Lower leg skin (tissue), 3 donors: ENCODE measurements at regions not wholly inside any gene's neighbourhood (a gene's known extent, or its start where the extent isn't known, plus 50 kb on each side); places are given as distances from the start of the nearest gene placed in this dataset.

Experiments used
- POLR2A ChIP-seq, 2 donors: fragments of 450-650 bp; IDR thresholded peaks; one replicate each; pipeline ENCODE4 v1.6.1; 2016 to 2017; ENCODE audit warnings: antibody characterized with exemption in 2 of 2, mild to moderate bottlenecking in 1 of 2, moderate library complexity in 1 of 2
- TF ChIP-seq, protein P1 (sequence below), 3 donors: fragments of 450-650 bp; IDR thresholded peaks; one replicate each; pipeline ENCODE4 v1.5.1; 2016; ENCODE audit warnings: antibody characterized with exemption in 3 of 3, mild to moderate bottlenecking in 3 of 3, moderate library complexity in 2 of 3

DNA sequence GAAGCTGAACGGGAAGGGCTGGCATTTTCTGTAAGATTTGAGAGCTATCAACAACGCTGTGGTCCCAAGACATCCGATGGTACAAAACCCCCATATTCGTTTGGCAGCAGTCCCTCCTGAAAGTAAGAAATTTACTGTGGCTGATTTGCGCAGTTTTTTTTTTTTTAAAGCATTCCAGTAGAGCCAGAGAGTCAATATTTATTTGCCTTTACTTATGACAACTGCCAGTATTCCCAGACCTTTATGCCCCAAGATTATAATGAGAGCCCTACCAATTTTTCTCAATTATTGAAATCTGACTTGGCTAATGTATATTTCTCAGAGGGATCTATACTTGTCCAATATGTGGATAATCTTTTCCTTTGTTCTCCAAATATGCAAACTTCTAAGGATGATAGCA, 157.5 kb upstream of the SPIN4 start:
- TF ChIP-seq, protein P1, sequence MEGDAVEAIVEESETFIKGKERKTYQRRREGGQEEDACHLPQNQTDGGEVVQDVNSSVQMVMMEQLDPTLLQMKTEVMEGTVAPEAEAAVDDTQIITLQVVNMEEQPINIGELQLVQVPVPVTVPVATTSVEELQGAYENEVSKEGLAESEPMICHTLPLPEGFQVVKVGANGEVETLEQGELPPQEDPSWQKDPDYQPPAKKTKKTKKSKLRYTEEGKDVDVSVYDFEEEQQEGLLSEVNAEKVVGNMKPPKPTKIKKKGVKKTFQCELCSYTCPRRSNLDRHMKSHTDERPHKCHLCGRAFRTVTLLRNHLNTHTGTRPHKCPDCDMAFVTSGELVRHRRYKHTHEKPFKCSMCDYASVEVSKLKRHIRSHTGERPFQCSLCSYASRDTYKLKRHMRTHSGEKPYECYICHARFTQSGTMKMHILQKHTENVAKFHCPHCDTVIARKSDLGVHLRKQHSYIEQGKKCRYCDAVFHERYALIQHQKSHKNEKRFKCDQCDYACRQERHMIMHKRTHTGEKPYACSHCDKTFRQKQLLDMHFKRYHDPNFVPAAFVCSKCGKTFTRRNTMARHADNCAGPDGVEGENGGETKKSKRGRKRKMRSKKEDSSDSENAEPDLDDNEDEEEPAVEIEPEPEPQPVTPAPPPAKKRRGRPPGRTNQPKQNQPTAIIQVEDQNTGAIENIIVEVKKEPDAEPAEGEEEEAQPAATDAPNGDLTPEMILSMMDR (IDR thresholded peaks at IDR 0.05): no peak
- TF ChIP-seq POLR2A (IDR thresholded peaks at IDR 0.05): no peak
